Hypothalamus (tissue), 51 donors: ENCODE measurements at regions not wholly inside any gene's neighbourhood (a gene's known extent, or its start where the extent isn't known, plus 50 kb on each side); places are given as distances from the start of the nearest gene placed in this dataset.

Experiments used
- DNase-seq, 51 donors: peaks; one replicate each; lab custom pipeline; 2025; lab: John Stamatoyannopoulos, UW

DNA sequence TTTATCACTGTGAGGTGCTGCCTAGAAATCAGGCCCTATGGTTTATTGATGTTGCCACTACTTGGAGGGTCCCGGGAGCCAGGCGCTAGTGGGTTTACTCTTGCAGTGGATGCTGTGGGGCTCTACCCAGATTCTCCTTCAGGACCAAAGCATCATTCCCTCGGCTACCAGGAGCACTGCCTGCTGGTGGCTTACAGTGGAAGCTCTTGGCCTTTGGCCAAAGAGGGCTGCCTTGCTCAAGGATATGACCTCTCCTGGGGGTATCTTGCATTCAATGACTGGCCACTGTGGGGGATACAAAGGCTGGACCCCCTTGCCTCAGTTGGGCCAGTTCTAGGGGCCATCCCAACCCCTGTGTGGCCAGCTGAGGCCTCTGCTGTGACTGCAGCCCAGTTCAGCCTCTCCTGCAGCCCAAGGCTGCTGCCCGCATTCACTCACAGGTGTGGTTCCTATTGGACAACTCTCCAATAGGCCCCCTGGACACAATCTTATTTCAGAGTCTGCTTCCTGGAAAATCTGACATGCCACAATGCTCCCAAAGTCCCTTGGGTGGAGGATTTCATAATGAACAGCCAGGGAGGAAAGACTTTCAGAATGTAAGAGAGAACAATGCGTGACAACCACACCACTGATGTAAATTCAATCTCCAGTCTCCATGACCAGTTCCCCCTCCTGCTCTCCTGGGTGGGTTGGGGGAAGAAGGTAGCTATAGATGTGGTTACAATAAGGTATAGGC, 196.3 kb downstream of the SNX10 start:
- DNase-seq, result no peak

DNA sequence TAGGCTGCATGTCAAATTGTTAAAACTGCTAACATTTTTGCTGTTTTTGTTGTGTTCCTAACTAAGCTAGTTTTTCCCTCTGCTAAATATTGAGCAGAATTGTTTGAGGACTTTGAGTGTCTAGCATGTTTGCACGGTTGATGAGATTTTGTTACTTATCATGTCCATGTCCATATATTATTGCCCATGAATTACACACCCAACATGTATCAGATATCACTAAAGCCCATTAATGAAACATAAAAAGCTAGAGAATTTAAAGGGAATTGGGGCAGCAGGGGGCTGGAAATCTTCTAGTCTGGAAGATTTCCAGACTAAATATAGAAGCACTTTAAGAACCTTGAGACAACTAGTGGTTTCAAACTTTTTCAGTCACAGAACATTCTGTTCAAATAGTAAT, 197.7 kb downstream of the SNX10 start:
- no peak for DNase-seq

DNA sequence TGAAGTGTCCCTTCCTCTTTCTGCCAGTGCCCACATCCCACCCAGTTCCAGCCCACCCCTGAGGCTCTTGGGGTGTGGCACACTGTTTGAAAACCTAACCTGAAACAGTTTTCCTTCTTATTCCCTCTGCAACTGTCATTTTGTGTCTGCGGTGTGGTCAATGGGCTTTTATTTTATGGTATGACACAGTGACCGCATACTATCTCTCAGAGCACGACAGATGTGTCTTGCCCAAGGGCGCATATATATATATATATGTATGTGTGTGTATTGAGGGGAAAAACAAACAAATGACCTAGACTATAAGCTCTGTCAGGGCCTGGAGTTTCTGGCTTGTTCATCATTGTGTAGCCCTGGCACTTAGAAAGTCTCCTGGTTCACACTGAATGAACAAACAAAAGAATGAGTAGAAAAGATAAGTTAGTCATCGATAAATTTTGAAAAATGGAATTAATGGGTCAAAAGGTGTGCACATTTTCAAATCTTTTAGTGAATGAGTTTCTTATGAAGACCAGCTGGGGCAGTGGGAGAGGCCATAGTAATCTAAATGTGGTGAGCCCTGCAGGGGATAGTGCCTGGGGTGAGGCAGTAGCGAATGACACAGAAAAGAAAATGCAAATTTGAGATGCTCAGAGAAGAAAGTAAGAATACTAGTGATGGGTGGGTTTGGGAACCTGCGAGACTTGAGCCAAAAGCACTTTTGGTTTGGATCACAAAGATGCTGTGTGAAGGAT, 198.4 kb downstream of the SNX10 start:
- no peak for DNase-seq

- DNase-seq, result peak in 2 of 51 donors; percentile 5 to 11
These were observed 199.3 kb downstream of the SNX10 start for GRCh38 chr7:26490640-26491624.

DNA sequence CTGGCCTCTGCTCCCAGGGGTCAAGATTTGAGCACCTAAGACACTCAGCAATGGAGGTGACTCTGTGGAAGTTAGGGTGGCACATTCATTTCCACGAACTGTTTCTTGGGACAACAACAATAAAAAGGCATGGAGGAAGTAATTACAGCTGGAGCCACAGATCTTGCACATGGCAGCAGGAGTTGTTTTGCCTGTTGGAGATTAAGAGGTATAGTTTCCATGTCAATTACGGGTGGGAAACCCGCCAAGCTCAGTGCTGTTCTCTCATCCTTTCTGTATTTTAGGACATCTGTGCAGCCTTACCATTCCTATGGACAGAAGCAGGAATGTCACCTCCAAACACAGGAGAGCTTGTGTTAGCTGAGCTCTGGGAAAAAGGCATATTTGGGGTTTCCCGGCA, 201.2 kb downstream of the SNX10 start:
- DNase-seq, result no peak

- DNase-seq, result no peak
These were observed 202.2 kb downstream of the SNX10 start for GRCh38 chr7:26493737-26494428.

- no peak for DNase-seq
These were observed 203.9 kb downstream of the SNX10 start for GRCh38 chr7:26495569-26495968.

- DNase-seq, result no peak
These were observed 206.3 kb downstream of the SNX10 start for GRCh38 chr7:26497801-26498596.

GRCh38 chr7:26499315-26499897, 207.7 kb downstream of the SNX10 start:
- DNase-seq, result no peak

DNA sequence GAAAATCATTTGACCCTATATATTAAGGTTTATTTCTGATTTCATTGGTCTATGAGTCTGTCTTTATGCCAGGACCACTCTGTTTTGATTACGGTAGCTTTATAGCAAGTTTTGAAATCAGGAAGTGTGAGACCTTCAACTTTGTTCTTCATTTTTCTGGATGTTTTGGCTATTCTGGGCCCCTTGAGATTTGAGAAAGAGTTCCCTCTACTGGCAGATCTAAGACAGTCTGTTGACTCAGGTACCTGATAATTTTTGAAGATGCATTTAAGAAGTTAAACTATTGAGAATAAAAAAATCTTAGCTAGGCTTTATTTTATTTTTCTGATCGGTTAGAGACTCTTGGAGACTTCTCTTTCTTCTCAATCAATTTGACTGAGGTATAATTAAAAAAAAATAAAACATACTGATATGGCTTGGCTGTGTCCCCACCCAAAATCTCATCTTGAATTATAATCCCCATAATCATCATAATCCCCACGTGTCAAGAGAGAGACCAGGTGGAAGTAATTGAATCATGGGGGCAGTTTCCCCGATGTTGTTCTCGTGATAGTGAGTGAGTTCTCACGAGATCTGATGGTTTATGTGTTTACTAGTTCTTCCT, 209.2 kb downstream of the SNX10 start:
- DNase-seq, result no peak

GRCh38 chr7:26504411-26505120, 212.9 kb downstream of the SNX10 start:
- DNase-seq, result no peak

GRCh38 chr7:26506196-26506595, 214.5 kb downstream of the SNX10 start:
- DNase-seq, result no peak

DNA sequence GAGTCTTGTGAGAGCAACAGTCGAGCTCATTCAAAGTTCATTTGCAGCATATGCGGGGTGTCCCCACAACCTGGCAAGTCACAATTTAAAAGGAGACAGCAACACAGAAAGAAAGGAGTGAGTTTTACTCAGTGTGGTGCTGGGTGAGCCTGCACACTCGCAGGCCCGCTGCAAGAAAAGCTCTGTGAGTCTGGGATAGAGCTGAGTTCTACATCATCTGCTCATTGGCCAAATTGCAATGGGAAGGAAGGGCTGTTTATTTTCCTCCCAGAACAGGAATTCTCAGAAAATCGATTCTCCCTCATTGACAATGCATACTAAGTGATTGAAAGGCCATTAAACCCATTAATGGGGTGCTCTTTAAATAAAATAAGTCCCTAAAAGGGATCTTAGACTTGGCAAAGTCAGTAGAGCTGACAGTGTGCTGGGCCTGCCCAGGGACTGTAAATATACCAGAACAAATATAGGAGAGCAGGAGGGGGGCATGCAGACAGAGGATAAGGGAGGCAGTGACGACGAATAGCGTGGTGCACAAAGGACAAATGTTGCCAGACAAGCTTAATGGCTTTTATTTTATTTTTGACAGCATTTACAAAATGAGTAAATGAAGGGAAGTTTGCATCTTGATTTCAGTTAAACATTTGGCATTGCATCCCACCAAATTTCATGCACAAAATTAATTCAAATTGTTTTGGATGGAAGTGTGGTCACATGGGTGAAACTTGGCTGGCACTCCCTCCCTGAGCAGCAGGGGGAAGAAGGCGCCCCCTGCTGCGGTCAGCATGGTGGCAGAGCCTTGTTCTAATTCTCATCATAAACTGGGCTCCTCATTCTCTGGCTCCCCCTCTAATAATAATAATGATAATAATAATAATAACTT, 215.7 kb downstream of the SNX10 start:
- DNase-seq, result no peak

DNA sequence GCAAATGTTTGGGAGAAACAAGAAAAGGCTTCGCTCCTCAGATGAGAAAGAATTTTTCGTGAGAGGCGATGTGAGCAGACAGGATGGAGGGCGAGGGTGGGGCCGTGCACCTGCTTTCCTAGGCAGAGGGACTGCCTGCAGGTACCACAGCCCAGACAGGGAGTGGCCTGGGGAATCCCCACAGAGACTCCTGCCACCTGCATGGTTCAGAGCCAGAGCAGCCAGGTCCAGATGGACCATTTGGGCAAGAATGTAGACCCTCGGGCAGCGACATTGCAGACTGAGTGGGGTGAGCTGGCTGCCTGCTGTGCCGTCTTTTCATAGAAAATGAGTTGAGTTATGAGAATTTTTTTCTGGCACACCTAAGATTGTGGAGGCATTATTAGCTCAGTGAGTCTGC, 216.8 kb downstream of the SNX10 start:
- DNase-seq, result no peak

- DNase-seq, result no peak
These were observed 217.3 kb downstream of the SNX10 start for GRCh38 chr7:26508917-26509316.

DNA sequence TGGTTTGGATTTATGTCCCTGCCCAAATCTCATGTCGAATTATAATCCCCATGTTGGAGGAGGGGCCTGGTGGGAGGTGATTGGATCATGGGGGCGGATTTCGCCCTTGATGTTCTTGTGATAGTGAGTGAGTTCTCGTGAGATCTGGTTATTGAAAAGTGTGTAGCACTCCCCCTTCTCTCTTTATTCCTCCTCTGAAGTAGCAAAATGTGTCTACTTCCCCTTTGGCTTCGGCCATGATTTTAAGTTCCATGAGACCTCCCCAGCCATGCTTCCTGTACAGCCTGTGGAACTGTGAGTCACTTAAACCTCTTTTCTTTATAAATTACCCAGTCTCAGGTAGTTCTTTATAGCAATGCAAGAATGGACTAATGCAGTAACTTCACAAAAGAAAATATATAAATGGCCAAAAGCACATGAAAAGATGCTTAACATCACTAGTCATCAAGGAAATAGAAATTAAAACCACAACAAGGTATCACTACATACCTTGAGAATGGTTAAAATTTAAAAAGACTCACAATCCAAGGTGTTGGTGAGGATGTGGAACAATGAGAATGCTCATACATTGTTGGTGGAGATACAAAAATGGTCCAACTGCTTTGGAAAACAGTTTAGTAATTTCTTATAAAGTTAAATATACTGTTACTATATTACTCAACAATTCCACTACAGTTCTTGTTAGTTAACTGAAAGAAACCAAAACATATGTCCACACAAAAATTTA, 218.7 kb downstream of the SNX10 start:
- DNase-seq, result no peak

GRCh38 chr7:26511866-26512265, 220.2 kb downstream of the SNX10 start:
- no peak for DNase-seq
